Osteoblast (primary cell): ENCODE measurements at regions not wholly inside any gene's neighbourhood (a gene's known extent, or its start where the extent isn't known, plus 50 kb on each side); places are given as distances from the start of the nearest gene placed in this dataset.

Source experiments
- DNase-seq: peaks from one replicate; pipeline ENCODE4 v3.0.0; 2011; ENCODE audit warnings: low spot score, mixed read lengths; ENCODE audit not compliant: insufficient read length; ENCODE audit errors: missing footprints
- H2AFZ ChIP-seq: 2 replicates; pipeline ENCODE4 v1.6.0; 2011; ENCODE audit warnings: mild to moderate bottlenecking, low read length
- H3K27ac ChIP-seq: 2 replicates; pipeline ENCODE4 v1.5.1; 2011; ENCODE audit warnings: mild to moderate bottlenecking, low read depth, low read length, moderate library complexity
- H3K27me3 ChIP-seq: 2 replicates; pipeline ENCODE4 v1.6.0; 2012; ENCODE audit warnings: mild to moderate bottlenecking, control low read depth, inconsistent platforms, low read length, moderate library complexity; ENCODE audit not compliant: insufficient read depth
- H3K36me3 ChIP-seq: 2 replicates; pipeline ENCODE4 v1.5.1; 2011; ENCODE audit warnings: mild to moderate bottlenecking, low read length, control low read depth, moderate library complexity; ENCODE audit not compliant: insufficient read depth
- H3K4me1 ChIP-seq: 2 replicates; pipeline ENCODE4 v1.5.1; 2011; ENCODE audit warnings: mild to moderate bottlenecking, low read length, control low read depth, moderate library complexity; ENCODE audit not compliant: insufficient read depth
- H3K4me2 ChIP-seq: 2 replicates; pipeline ENCODE4 v1.6.0; 2011; ENCODE audit warnings: mild to moderate bottlenecking, low read length; ENCODE audit not compliant: insufficient read depth
- H3K4me3 ChIP-seq: fragments of 200-600 bp; sonication (generic); 3 replicates; pipeline ENCODE4 v1.5.1; 2012; ENCODE audit warnings: mild to moderate bottlenecking, low read length, inconsistent platforms; ENCODE audit not compliant: insufficient read depth
- H3K79me2 ChIP-seq: 2 replicates; pipeline ENCODE4 v1.6.0; 2012; ENCODE audit warnings: mild to moderate bottlenecking, low read length, control low read depth, inconsistent platforms; ENCODE audit not compliant: insufficient read depth
- H3K9me3 ChIP-seq: 2 replicates; pipeline ENCODE4 v1.5.1; 2011; ENCODE audit warnings: low read depth, low read length, control low read depth
- H4K20me1 ChIP-seq: 2 replicates; pipeline ENCODE4 v1.6.0; 2012; ENCODE audit warnings: mild to moderate bottlenecking, low read length, control low read depth; ENCODE audit not compliant: insufficient read depth
- TF ChIP-seq, protein P1 (sequence below): IDR thresholded peaks from 2 replicates; pipeline ENCODE4 v1.5.1; 2011; ENCODE audit warnings: mild to moderate bottlenecking, low read depth, low read length, moderate library complexity; ENCODE audit errors: extremely low read depth

DNA sequence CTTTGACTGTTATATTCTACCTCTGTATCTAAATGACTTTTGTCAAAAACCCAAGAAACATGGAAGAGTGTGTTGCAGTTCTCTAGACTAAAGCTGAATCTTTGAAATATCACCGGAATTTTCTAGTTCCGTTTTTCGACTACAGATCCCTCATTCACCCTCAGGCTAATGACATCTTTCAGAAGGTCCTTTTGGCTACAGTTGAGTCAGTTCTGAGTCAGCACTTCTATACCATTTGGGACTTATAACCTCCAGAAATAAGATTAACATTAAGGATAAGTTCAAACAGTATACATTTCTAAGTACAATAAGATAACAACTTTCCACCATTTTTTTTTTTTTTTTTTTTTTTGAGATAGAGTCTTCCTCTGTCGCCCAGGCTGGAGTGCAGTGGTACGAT lies 331.0 kb upstream of the CPXCR1 start:
- TF ChIP-seq, protein P1, sequence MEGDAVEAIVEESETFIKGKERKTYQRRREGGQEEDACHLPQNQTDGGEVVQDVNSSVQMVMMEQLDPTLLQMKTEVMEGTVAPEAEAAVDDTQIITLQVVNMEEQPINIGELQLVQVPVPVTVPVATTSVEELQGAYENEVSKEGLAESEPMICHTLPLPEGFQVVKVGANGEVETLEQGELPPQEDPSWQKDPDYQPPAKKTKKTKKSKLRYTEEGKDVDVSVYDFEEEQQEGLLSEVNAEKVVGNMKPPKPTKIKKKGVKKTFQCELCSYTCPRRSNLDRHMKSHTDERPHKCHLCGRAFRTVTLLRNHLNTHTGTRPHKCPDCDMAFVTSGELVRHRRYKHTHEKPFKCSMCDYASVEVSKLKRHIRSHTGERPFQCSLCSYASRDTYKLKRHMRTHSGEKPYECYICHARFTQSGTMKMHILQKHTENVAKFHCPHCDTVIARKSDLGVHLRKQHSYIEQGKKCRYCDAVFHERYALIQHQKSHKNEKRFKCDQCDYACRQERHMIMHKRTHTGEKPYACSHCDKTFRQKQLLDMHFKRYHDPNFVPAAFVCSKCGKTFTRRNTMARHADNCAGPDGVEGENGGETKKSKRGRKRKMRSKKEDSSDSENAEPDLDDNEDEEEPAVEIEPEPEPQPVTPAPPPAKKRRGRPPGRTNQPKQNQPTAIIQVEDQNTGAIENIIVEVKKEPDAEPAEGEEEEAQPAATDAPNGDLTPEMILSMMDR = no peak
- Histone ChIP-seq H3K4me2 (no peak overlapping the region), H3K9me3 (no peaks in the 10 kb centered on the region), H3K4me1 (no peaks in the 10 kb centered on the region), H3K36me3 (no peaks in the 10 kb centered on the region), H4K20me1 (no peaks in the 10 kb centered on the region), H3K27me3 (no peaks in the 10 kb centered on the region), H3K4me3 (no peak overlapping the region), H3K79me2 (no peaks in the 10 kb centered on the region), H2AFZ (no peak overlapping the region), H3K27ac (no peak overlapping the region)
- DNase-seq = no peak

DNA sequence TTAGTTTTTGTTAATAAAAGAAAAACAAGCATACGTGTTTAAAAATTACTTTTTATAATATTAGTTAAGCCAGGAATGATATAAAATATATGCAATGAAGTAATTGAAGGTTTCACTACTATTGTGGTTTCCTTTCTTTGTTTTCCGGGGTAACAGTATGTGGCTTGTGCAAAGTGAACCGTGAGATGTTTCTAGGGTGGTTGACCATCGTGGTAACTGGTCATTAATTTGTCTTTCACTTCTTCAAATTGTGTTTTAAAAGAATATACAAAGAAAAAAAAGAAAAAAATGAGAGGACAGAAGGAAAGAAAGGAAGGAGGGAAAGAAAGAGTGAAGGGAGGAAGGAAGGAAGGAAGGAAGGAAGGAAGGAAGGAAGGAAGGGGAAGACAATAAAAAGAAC lies 330.1 kb upstream of the CPXCR1 start:
- TF ChIP-seq, protein P1 = no peak
- H3K4me2 ChIP-seq = no peak overlapping the region
- no peaks in the 10 kb centered on the region for H3K4me1 ChIP-seq
- no peaks in the 10 kb centered on the region for H3K27me3 ChIP-seq
- DNase-seq = no peak
- no peaks in the 10 kb centered on the region for H3K79me2 ChIP-seq
- no peaks in the 10 kb centered on the region for H4K20me1 ChIP-seq
- H3K27ac ChIP-seq = no peak overlapping the region
- H3K36me3 ChIP-seq = no peaks in the 10 kb centered on the region
- no peaks in the 10 kb centered on the region for H3K9me3 ChIP-seq
- no peak overlapping the region for H2AFZ ChIP-seq
- no peak overlapping the region for H3K4me3 ChIP-seq

DNA sequence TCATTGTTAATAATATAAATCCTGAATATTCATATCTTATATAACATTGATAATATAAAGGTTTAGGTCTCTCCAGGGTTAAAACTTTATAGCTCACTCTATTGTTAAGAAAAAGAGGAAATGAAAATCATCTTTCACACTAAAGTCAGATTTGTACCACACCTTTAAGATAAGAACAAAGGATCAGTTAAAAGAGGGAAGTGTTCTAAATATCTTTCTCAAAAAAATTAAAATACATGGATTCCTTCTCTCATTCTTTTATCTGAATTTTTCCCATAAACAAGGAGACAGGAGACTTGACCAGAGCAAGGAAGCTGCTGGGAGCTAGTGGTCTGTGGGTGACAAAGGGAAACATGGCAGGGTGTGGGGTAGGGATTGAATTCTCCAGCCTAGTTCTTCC lies 323.0 kb upstream of the CPXCR1 start:
- H3K4me3 ChIP-seq = no peak overlapping the region
- TF ChIP-seq, protein P1 = no peak
- no peaks in the 10 kb centered on the region for H3K36me3 ChIP-seq
- no peaks in the 10 kb centered on the region for H3K79me2 ChIP-seq
- no peaks in the 10 kb centered on the region for H4K20me1 ChIP-seq
- H3K9me3 ChIP-seq = no peaks in the 10 kb centered on the region
- H3K4me2 ChIP-seq = no peak overlapping the region
- H3K27ac ChIP-seq = no peak overlapping the region
- H2AFZ ChIP-seq = no peak overlapping the region
- no peak for DNase-seq
- no peaks in the 10 kb centered on the region for H3K27me3 ChIP-seq
- no peaks in the 10 kb centered on the region for H3K4me1 ChIP-seq

DNA sequence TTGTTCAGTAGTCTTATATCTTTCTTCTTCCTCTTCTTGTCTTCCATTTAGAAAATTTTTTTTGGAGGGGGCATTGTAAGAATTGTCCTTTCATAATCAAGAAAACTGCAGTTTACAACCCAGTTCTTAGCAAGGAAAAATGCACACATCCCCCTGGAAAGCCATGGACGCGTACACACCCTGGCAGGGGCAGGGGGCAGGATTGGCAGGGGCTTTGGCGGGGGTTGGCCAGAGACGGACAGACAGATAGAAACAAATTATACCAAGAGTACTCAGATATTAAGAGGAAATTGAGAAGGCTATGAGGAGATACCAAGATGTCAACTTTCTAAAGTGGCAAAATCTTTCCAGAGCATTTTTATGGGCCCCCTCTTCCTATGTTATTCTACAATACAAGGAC lies 322.5 kb upstream of the CPXCR1 start:
- Histone ChIP-seq H3K27ac (no peak overlapping the region), H4K20me1 (no peaks in the 10 kb centered on the region), H3K4me2 (no peak overlapping the region), H3K79me2 (no peaks in the 10 kb centered on the region), H3K9me3 (no peaks in the 10 kb centered on the region), H3K4me3 (no peak overlapping the region), H2AFZ (no peak overlapping the region), H3K4me1 (no peaks in the 10 kb centered on the region), H3K27me3 (no peaks in the 10 kb centered on the region), H3K36me3 (no peaks in the 10 kb centered on the region)
- TF ChIP-seq, protein P1 = no peak
- no peak for DNase-seq
